ENCODE measurements at regions not wholly inside any gene's neighbourhood (a gene's known extent, or its start where the extent isn't known, plus 50 kb on each side); places are given as distances from the start of the nearest gene placed in this dataset.

DNA sequence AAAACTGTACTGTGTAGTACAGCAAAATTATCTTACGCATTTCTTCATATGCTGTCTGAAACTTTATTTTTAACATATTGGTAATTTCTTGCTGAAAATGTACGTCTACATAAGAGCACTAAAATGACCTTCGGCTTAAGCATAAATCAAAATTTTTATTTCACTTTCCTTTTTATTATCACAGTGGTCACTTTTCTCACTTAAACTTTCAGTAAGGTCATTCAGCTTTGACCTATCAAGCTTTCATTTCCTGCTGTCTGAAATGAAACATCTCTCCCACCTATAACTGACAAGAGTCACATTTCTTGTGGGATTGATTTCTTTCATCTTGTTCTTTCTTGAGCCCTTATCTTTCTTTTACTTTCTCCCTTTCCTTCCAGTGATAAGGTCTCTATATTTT lies 2212.7 kb upstream of the PCDH20 start:
- FAIRE-seq (no peak), DNase-seq (ENCODE audit: insufficient read length, low spot score) (no peak)

GRCh38 chr13:63625869-63626268 lies 2210.2 kb upstream of the PCDH20 start:
- FAIRE-seq = no peak
- no peak for DNase-seq (ENCODE audit: insufficient read length, low spot score)

DNA sequence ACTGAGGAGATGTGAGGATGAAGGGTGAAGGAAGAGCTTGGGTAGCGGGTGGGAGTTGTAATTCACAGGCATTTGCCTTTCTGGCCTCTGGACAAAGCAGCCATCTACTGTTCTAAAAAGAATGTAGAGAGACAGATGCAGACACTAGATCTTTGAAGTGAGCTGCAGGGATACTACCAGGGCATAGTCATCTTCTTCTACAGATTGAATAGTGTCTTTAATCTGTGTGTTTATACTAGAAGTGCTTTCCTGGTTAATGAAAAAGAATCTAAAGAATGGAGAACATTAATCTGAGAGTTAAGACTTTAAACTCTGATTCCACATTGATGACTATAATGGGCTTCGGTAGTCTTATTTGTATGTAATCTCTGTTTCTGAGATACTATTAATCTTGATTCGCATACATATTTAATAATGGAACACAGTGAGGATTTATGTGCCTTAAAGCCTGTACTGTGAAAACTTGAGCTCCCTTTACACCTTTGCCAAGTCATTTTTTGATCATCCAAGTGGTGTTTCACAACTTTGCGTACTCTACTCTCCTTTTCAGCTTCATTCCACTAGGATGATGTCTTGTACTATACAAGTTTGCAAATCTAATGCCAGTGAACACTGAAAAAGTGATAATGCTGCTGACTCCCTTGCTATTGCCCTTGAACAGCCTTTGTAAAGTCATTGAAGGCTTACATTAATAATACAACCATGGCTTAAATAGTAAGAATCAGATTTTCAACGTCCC lies 2199.4 kb upstream of the PCDH20 start:
- DNase-seq (ENCODE audit: insufficient read length, low spot score) (no peak), FAIRE-seq (no peak)

DNA sequence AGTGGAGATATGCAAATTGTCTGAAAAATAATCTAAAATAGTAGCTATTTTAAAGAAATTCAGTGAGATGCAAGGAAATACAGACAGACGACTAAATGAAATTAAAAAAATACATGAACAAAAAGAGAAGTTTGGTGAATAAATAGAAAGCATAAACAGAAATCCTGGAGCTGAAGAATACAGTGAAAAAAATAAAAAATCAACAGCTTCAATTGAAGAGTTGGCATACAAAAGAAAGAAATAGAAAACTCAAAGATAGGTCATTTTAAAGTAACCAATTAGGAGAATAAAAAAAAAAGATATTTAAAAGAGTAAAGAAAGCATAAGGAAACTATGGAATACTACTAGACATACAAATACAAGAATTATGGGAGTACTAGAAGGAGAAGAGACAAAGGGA lies 2191.5 kb upstream of the PCDH20 start:
- no peak for FAIRE-seq
- no peak for DNase-seq (ENCODE audit: insufficient read length, low spot score)

DNA sequence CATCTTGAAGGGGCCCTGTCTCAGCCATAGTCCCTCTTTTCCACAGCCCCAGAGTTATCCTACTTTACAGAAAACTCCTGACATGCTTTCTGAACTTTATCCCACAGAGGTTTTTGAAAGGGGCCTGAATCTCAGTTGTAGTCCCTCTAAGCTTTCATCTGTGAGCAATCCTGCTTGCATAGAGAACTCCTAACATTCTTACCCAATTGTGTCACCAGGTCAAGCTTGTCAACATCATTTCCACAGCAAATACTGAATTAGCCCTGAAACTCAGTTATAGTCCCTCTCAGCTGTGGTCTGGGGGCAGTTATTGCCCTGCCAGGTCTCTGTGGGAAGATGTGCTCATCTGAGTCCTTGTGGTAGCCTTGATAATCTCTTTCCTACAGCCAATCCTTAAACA lies 2190.3 kb upstream of the PCDH20 start:
- FAIRE-seq = no peak
- no peak for DNase-seq (ENCODE audit: insufficient read length, low spot score)

DNA sequence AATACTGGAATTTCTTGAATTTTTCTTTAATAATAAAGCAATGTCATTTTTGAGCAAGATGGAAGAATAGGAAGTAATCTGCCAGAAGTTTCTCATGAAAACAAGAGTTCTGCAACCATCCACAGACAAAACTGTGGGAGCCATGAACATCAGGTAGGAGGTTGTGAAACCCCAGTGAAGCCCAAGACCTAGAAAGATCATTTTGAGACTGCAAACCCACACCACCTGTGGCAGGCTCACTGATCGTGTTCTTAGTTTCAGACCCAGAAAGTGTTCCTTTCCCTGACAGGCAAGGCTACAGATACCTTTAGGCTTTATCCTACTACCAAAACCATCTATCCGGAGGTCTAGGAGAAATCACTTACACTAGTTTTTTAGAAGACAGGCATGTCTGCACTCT lies 2189.8 kb upstream of the PCDH20 start:
- no peak for DNase-seq (ENCODE audit: insufficient read length, low spot score)
- no peak for FAIRE-seq

- no peak for FAIRE-seq
Measured at GRCh38 chr13:63595811-63596210, 2180.2 kb upstream of the PCDH20 start.

GRCh38 chr13:63586467-63586866 lies 2170.8 kb upstream of the PCDH20 start:
- DNase-seq (ENCODE audit: insufficient read length, low spot score) (no peak), FAIRE-seq (no peak)

More at GRCh38 chr13:63595811-63596210, 2180.2 kb upstream of the PCDH20 start:
- DNase-seq (ENCODE audit: insufficient read length, low spot score) = no peak

DNA sequence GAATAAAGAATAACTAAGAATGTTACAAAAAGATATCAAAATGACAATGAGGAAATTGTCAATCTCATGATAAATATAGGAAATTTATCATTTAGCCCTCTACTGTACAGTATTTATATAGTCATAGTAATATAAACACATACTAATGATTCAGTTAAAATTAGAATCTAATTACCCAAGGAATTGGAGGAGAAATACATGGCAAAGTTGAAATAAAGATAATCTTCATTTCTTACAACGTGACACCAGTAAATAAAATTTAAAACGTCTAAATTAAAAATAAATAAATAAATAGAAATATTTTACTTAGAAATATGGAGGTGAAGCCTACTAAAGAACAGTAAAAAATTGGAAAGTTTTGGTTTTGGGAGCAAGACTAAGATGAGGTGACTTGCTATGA lies 2163.1 kb upstream of the PCDH20 start:
- FAIRE-seq = no peak

GRCh38 chr13:63567031-63567430 lies 2151.4 kb upstream of the PCDH20 start:
- DNase-seq (ENCODE audit: insufficient read length, low spot score) (no peak), FAIRE-seq (no peak)

More for the DNA sequence above, 2163.1 kb upstream of the PCDH20 start:
- DNase-seq (ENCODE audit: insufficient read length, low spot score) = no peak

DNA sequence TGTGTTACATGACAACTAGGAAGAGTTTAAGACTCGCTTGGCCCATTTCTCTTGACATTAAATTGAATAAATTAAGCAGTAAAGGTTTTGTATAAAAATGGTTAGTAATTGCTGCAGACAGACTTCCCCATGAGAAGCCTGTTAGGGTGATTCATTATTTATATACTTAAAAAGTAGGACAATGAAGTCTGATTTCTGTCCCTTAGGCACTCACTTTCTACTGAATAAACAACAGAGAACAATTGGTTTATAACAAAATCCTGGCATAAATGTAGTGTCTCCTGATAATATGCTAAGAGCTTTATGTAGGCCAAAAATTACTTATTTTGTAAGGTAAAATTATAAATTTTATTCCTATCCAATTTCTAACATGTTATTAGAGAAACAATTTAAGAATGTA lies 2138.5 kb upstream of the PCDH20 start:
- FAIRE-seq (no peak), DNase-seq (ENCODE audit: insufficient read length, low spot score) (no peak)

- FAIRE-seq (no peak), DNase-seq (ENCODE audit: insufficient read length, low spot score) (no peak)
Measured at GRCh38 chr13:63551731-63552130, 2136.1 kb upstream of the PCDH20 start.

GRCh38 chr13:63546524-63546923 lies 2130.9 kb upstream of the PCDH20 start:
- FAIRE-seq (no peak), DNase-seq (ENCODE audit: insufficient read length, low spot score) (no peak)

GRCh38 chr13:63542770-63543169 lies 2127.1 kb upstream of the PCDH20 start:
- FAIRE-seq (no peak), DNase-seq (ENCODE audit: insufficient read length, low spot score) (no peak)

GRCh38 chr13:63541336-63541735 lies 2125.7 kb upstream of the PCDH20 start:
- FAIRE-seq (no peak), DNase-seq (ENCODE audit: insufficient read length, low spot score) (no peak)

DNA sequence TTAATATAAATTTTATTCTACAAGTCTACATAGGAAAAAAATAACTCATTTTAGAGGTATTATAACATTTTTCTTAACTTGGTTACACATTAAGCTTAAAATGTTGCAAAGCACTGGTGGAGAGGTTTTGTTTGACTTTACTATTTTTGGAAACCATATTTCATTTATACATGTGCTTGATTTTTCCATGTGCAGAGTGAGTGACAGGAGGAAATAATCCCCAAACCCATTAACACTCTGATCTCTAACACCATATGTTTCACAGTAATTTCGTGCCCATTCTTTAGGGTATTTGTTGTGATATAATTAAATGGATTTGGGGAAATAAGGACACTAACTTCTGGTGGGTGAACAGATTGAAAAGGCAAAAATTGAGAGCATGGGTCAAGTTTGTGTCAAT lies 2124.4 kb upstream of the PCDH20 start:
- no peak for DNase-seq (ENCODE audit: insufficient read length, low spot score)
- FAIRE-seq = no peak

DNA sequence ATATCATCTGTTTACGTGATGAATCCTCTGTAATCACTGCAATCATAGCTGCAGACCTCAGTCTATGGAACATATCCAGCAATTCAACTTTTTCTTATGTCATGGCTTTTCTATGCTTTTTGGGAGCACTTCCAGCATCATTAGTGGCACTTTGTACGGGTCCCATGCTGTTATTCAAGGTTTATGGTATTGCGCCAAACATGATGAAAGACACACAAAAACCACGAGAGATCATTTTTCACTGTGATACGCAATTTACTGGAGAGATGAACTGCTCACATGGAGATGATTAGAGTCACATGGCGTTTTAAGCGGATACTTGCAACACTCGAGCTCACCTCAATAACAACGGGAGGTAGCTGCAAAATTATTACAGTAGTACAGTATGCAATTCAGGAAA lies 2101.7 kb upstream of the PCDH20 start:
- DNase-seq (ENCODE audit: insufficient read length, low spot score) = no peak
- FAIRE-seq = no peak

DNA sequence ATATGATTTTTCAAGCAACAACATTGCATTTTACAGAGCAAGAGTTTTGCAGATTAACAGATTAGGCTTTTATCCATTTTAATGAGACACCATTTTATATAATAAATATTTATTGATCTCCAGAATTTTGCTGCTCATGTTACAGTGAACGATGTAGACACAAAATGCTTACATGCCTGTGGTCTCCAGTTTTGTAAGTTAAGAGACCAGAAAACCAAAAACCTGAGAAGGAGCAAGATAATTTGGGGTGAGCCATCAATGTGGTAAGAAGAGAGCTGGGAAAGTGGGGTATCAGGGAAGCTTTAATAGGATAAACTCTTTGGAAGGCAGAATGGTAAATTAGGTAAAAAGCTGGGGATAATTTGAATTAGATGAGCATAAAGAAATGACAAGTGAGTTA lies 2100.5 kb upstream of the PCDH20 start:
- no peak for FAIRE-seq

GRCh38 chr13:63514886-63515285 lies 2099.2 kb upstream of the PCDH20 start:
- FAIRE-seq (no peak), DNase-seq (ENCODE audit: insufficient read length, low spot score) (no peak)

More for the DNA sequence above, 2100.5 kb upstream of the PCDH20 start:
- DNase-seq (ENCODE audit: insufficient read length, low spot score) = no peak

DNA sequence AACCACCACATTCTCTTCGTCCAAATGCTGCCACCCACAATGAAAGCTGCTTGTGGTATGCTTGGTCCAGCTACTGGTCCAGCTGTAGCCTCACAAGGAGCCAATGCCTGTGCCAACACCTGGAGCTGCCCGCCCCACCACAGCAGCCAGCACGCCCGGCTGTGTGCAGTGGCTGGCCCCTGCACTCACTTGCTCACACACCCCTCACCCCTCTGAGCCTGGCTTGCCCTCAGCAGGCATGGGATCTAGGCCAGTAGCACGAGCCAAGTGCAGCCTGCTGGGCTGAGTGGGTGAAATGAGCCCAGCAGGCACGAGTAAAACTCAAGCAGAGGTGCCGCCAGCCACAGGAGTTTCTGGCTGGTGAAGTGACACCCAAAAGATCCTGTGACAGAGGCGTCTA lies 2096.4 kb upstream of the PCDH20 start:
- FAIRE-seq = no peak
- DNase-seq (ENCODE audit: insufficient read length, low spot score) = no peak

- FAIRE-seq (no peak), DNase-seq (ENCODE audit: insufficient read length, low spot score) (no peak)
Measured at GRCh38 chr13:63501702-63502101, 2086.1 kb upstream of the PCDH20 start.

DNA sequence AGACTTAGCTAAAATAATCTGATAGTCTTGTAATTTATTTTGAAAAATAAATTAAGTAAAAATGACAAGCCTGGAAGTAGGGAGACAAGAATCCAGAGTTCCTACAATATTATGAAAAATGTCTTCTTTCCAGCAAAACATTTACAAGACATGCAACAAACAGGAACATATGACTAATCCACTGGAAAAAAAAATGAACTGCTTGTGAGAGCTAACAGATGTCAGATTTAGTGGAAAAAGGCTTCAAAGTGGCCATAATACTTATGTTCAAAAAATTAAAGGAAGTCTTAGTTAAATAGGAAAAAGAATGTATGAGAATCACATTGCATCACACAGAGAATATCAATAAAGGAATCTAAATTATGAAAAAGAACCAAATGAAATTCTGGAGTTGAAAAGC lies 2082.0 kb upstream of the PCDH20 start:
- no peak for FAIRE-seq

GRCh38 chr13:63492604-63493003 lies 2077.0 kb upstream of the PCDH20 start:
- DNase-seq (ENCODE audit: insufficient read length, low spot score) (no peak), FAIRE-seq (no peak)

More for the DNA sequence above, 2082.0 kb upstream of the PCDH20 start:
- DNase-seq (ENCODE audit: insufficient read length, low spot score) = no peak

Measured in HTR-8/SVneo (cell line).